ENCODE measurements at regions not wholly inside any gene's neighbourhood (a gene's known extent, or its start where the extent isn't known, plus 50 kb on each side); places are given as distances from the start of the nearest gene placed in this dataset.

- no peak for DNase-seq
These were observed 111.6 kb downstream of the SIPA1L2 start for GRCh38 chr1:232518349-232518748.

- DNase-seq = no peak
These were observed 112.7 kb downstream of the SIPA1L2 start for GRCh38 chr1:232517204-232517603.

GRCh38 chr1:232515706-232516105 lies 114.2 kb downstream of the SIPA1L2 start:
- no peak for DNase-seq

- no peak for DNase-seq
These were observed 117.2 kb downstream of the SIPA1L2 start for GRCh38 chr1:232512712-232513111.

- no peak for DNase-seq
These were observed 118.8 kb downstream of the SIPA1L2 start for GRCh38 chr1:232511172-232511571.

GRCh38 chr1:232510367-232511110 lies 119.4 kb downstream of the SIPA1L2 start:
- DNase-seq = no peak

- no peak for DNase-seq
These were observed 120.4 kb downstream of the SIPA1L2 start for GRCh38 chr1:232509570-232509969.

- no peak for DNase-seq
These were observed 121.7 kb downstream of the SIPA1L2 start for GRCh38 chr1:232508130-232508701.

- DNase-seq = peak; percentile 21
These were observed 122.4 kb downstream of the SIPA1L2 start for GRCh38 chr1:232507571-232507970.

- DNase-seq = no peak
These were observed 124.0 kb downstream of the SIPA1L2 start for GRCh38 chr1:232505884-232506283.

- DNase-seq = no peak
These were observed 125.3 kb downstream of the SIPA1L2 start for GRCh38 chr1:232504651-232505050.

- no peak for DNase-seq
These were observed 126.4 kb downstream of the SIPA1L2 start for GRCh38 chr1:232503497-232503896.

GRCh38 chr1:232501854-232502253 lies 128.1 kb downstream of the SIPA1L2 start:
- DNase-seq = no peak

GRCh38 chr1:232499188-232499587 lies 130.7 kb downstream of the SIPA1L2 start:
- no peak for DNase-seq

GRCh38 chr1:232493869-232494268 lies 136.1 kb downstream of the SIPA1L2 start:
- DNase-seq = no peak

- no peak for DNase-seq
These were observed 140.7 kb downstream of the SIPA1L2 start for GRCh38 chr1:232489256-232489655.

- DNase-seq = no peak
These were observed 142.7 kb downstream of the SIPA1L2 start for GRCh38 chr1:232487236-232487635.

GRCh38 chr1:232486454-232487207 lies 143.3 kb downstream of the SIPA1L2 start:
- DNase-seq = no peak

- DNase-seq = no peak
These were observed 143.9 kb downstream of the SIPA1L2 start for GRCh38 chr1:232486006-232486405.

GRCh38 chr1:232484856-232485255 lies 145.1 kb downstream of the SIPA1L2 start:
- no peak for DNase-seq

- DNase-seq = no peak
These were observed 146.1 kb downstream of the SIPA1L2 start for GRCh38 chr1:232483826-232484225.

- no peak for DNase-seq
These were observed 148.8 kb downstream of the SIPA1L2 start for GRCh38 chr1:232481091-232481490.

- no peak for DNase-seq
These were observed 152.2 kb downstream of the SIPA1L2 start for GRCh38 chr1:232477728-232478127.

GRCh38 chr1:232476538-232476950 lies 153.4 kb downstream of the SIPA1L2 start:
- no peak for DNase-seq

All from NCI-H1105 treated with DMSO at 0.1 percent for 48 hours (cell line).